MCF 10A (cell line): ENCODE measurements at regions not wholly inside any gene's neighbourhood (a gene's known extent, or its start where the extent isn't known, plus 50 kb on each side); places are given as distances from the start of the nearest gene placed in this dataset.
"Not testable (repeated sequence)": the region's sequence is repeated elsewhere in the genome, so short reads cannot be mapped to it uniquely, and the experiment has no call there.

Source experiments
- BruUV-seq: library from RNA; stranded (reverse); fragments of 400-500 nt; replicated peaks from 2 replicates; lab custom pipeline; 2021; lab: Mats Ljungman, UMichigan
- CTCF ChIA-PET: fragments of 300-600 bp; sonication (Branson Sonifier 250); formaldehyde crosslinking; extraction: SDS; loops from one replicate; lab custom pipeline; 2021; ENCODE audit warnings: antibody characterized with exemption, inconsistent platforms; lab: Yijun Ruan, JAX
- POLR2A ChIA-PET: fragments of 300-600, 350-650 bp; sonication (Branson Sonifier 250); formaldehyde crosslinking; extraction: SDS; loops from one replicate; lab custom pipeline; 2020; ENCODE audit warnings: antibody characterized with exemption, inconsistent platforms; lab: Yijun Ruan, JAX
- DNase-seq: peaks from one replicate; pipeline ENCODE4 v3.0.0-alpha.2; 2018; ENCODE audit not compliant: unreplicated experiment
- H3K27ac Mint-ChIP-seq: one replicate; pipeline ENCODE4 v1.8.0; 2022; ENCODE audit warnings: mild to moderate bottlenecking, low read depth, mixed read lengths; ENCODE audit not compliant: unreplicated experiment
- H3K27me3 Mint-ChIP-seq: one replicate; pipeline ENCODE4 v1.8.0; 2022; ENCODE audit warnings: mixed read lengths; ENCODE audit not compliant: insufficient read depth, unreplicated experiment
- H3K36me3 Mint-ChIP-seq: one replicate; pipeline ENCODE4 v1.8.0; 2022; ENCODE audit warnings: mild to moderate bottlenecking, moderate library complexity, mixed read lengths; ENCODE audit not compliant: insufficient read depth, unreplicated experiment
- H3K4me1 Mint-ChIP-seq: one replicate; pipeline ENCODE4 v1.8.0; 2022; ENCODE audit warnings: mixed read lengths; ENCODE audit not compliant: insufficient read depth, unreplicated experiment
- H3K4me3 Mint-ChIP-seq: one replicate; pipeline ENCODE4 v1.8.0; 2022; ENCODE audit warnings: mild to moderate bottlenecking, moderate library complexity, mixed read lengths; ENCODE audit not compliant: unreplicated experiment
- H3K9me3 Mint-ChIP-seq: one replicate; pipeline ENCODE4 v1.8.0; 2022; ENCODE audit warnings: mixed read lengths; ENCODE audit not compliant: unreplicated experiment
- intact Hi-C: fragments of 100-400 bp; cut with micrococcal nuclease; formaldehyde crosslinking; loops from 2 replicates; pipeline ENCODE4 v1.14.1; 2022
- TF ChIP-seq, protein P1 (sequence below): fragments of 200-600 bp; IDR thresholded peaks from one replicate; pipeline ENCODE4 v1.8.0; 2022; ENCODE audit warnings: antibody characterized with exemption, mild to moderate bottlenecking; ENCODE audit not compliant: unreplicated experiment

DNA sequence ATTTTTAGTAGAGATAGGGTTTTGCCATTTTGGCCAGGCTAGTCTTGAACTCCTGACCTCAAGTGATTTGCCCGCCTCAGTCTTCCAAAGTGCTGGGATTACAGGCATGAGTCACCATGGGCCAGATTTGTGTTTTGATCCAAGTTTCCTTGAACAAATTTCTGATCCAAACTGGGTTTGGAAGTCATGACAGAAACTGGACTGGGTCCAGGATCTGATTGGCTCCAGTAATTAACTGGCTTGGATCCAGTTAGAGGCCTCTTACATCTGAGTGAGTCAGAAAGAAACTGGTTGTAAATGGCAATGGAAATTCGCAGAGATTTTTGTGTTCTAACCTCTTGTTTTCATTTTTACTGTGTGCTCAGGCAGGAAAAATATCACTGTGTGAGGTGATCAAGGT, 141.6 kb downstream of the SLC25A46 start:
- intact Hi-C loops: no loop called here
- no TSS peak for BruUV-seq
- peaks cover 9% of the 10 kb centered on the region for H3K4me1 Mint-ChIP-seq
- TF ChIP-seq, protein P1, sequence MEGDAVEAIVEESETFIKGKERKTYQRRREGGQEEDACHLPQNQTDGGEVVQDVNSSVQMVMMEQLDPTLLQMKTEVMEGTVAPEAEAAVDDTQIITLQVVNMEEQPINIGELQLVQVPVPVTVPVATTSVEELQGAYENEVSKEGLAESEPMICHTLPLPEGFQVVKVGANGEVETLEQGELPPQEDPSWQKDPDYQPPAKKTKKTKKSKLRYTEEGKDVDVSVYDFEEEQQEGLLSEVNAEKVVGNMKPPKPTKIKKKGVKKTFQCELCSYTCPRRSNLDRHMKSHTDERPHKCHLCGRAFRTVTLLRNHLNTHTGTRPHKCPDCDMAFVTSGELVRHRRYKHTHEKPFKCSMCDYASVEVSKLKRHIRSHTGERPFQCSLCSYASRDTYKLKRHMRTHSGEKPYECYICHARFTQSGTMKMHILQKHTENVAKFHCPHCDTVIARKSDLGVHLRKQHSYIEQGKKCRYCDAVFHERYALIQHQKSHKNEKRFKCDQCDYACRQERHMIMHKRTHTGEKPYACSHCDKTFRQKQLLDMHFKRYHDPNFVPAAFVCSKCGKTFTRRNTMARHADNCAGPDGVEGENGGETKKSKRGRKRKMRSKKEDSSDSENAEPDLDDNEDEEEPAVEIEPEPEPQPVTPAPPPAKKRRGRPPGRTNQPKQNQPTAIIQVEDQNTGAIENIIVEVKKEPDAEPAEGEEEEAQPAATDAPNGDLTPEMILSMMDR: no peak
- H3K36me3 Mint-ChIP-seq: no peaks in the 10 kb centered on the region
- H3K4me3 Mint-ChIP-seq: no peak overlapping the region
- no peaks in the 10 kb centered on the region for H3K9me3 Mint-ChIP-seq
- ChIA-PET POLR2A (no interaction called here), CTCF (interaction anchor here (1.0 kb wide), 1 partner anchor 182 kb away, joined by 3 read pairs; no protein-coding TSS in a partner anchor)
- peak; percentile 97 for DNase-seq
- H3K27ac Mint-ChIP-seq: no peak overlapping the region
- H3K27me3 Mint-ChIP-seq: peaks cover 3% of the 10 kb centered on the region

DNA sequence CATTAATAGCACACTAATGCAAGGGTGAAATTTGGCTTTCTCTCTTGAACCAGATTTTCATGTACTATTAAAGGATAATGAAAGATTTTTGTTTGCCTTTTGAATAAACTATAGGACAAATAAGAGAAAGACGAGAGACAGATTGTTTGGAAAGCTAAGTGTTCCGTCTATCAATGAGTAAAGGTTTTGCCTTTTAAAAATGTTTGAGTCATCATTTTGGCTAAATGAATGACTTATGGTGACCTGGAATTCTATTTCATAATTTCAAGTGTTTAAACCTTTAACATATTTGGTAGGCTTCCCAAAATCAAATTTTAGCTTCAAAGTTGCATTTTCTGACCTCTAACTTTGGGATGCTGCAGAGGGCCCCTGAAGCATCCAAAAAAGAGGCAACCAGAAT, 145.2 kb downstream of the SLC25A46 start:
- POLR2A ChIA-PET: interaction anchor here (0.6 kb wide), 2 partner anchors 179 to 1045 kb away, joined by 3 read pairs; no protein-coding TSS in a partner anchor
- intact Hi-C loops: no loop called here
- no peaks in the 10 kb centered on the region for H3K27me3 Mint-ChIP-seq
- H3K9me3 Mint-ChIP-seq: peaks cover 2% of the 10 kb centered on the region
- no peak overlapping the region for H3K27ac Mint-ChIP-seq
- no peak overlapping the region for H3K4me3 Mint-ChIP-seq
- peak; percentile 30 for DNase-seq
- H3K4me1 Mint-ChIP-seq: peaks cover 9% of the 10 kb centered on the region
- BruUV-seq: no TSS peak
- TF ChIP-seq, protein P1: no peak
- CTCF ChIA-PET: no interaction called here
- H3K36me3 Mint-ChIP-seq: no peaks in the 10 kb centered on the region

DNA sequence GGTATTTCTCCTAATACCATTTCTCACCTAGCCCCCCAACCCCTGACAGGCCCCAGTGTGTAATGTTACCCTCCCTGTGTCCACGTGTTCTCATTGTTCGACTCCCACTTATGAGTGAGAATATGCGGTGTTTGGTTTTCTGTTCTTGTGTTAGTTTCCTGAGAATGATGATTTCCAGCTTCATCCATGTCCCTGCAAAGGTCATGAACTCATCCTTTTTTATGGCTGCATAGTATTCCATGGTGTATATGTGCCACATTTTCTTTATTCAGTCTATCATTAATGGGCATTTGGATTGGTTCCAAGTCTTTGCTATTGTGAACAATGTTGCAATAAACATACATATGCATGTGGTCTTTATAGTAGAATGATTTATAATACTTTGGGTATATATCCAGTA, 148.4 kb downstream of the SLC25A46 start:
- H3K4me1 Mint-ChIP-seq, H3K27ac Mint-ChIP-seq, CTCF ChIA-PET, H3K36me3 Mint-ChIP-seq, POLR2A ChIA-PET, H3K27me3 Mint-ChIP-seq, DNase-seq, H3K4me3 Mint-ChIP-seq, intact Hi-C loops, BruUV-seq: not testable (repeated sequence)
- peaks cover 32% of the 10 kb centered on the region for H3K9me3 Mint-ChIP-seq

DNA sequence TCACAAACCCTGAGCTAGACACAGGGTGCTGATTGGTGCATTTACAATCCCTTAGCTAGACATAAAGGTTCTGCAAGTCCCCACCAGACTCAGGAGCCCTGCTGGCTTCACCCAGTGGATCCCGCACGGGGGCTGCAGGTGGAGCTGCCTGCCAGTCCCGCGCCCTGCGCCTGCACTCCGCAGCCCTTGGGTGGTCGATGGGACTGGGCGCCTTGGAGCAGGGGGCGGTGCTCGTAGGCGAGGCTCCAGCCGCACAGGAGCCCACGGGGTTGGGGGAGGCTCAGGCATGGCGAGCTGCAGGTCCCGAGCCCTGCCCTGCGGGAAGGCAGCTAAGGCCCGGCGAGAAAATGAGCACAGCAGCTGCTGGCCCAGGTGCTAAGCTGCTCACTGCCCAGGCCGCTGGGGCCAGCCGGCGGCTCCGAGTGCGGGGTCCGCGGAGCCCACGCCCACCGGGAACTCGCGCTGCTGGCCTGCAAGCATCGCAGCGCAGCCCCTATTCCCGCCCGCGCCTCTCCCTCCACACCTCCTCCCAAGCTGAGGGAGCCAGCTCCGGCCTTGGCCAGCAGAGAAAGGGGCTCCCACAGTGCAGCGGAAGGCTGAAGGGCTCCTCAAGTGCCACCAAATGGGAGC, 155.2 kb downstream of the SLC25A46 start:
- H3K27me3 Mint-ChIP-seq, intact Hi-C loops, BruUV-seq, H3K4me1 Mint-ChIP-seq, H3K27ac Mint-ChIP-seq, H3K4me3 Mint-ChIP-seq, H3K36me3 Mint-ChIP-seq, DNase-seq, CTCF ChIA-PET: not testable (repeated sequence)
- POLR2A ChIA-PET: interaction anchor here (0.7 kb wide), 1 partner anchor 23 kb away, joined by 3 read pairs; no protein-coding TSS in a partner anchor
- peaks cover 30% of the 10 kb centered on the region for H3K9me3 Mint-ChIP-seq

DNA sequence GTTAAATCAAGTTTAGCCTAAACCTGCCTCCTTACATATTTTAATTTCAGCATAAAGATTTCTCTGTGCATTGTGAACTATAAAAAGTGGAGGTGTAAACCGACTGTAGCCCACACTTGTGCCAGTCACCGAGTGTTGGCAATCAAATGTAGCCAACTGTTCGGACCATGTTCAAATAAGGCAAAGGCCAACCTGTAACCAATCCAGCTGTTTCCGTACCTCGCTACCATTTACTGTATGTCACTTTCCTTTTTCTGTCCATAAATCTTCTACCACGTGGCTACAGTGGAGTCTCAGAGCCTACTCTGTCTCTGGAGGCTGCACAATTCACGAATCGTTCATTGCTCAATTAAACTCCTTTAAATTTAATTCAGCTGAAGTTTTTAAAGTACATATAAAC, 156.0 kb downstream of the SLC25A46 start:
- intact Hi-C loops: no loop called here
- H3K27ac Mint-ChIP-seq: no peak overlapping the region

More for the DNA sequence above, 156.0 kb downstream of the SLC25A46 start:
- BruUV-seq: no TSS peak
- no peak for DNase-seq
- TF ChIP-seq, protein P1: no peak
- H3K9me3 Mint-ChIP-seq: peaks cover 22% of the 10 kb centered on the region
- ChIA-PET POLR2A (interaction anchor here (1.2 kb wide), 1 partner anchor 14 kb away, joined by 3 read pairs; no protein-coding TSS in a partner anchor), CTCF (no interaction called here)
- H3K4me3 Mint-ChIP-seq: no peak overlapping the region
- H3K4me1 Mint-ChIP-seq: peaks cover 5% of the 10 kb centered on the region
- H3K27me3 Mint-ChIP-seq: no peaks in the 10 kb centered on the region
- H3K36me3 Mint-ChIP-seq: no peaks in the 10 kb centered on the region
